Common myeloid progenitor, CD34-positive (primary cell): ENCODE measurements at regions not wholly inside any gene's neighbourhood (a gene's known extent, or its start where the extent isn't known, plus 50 kb on each side); places are given as distances from the start of the nearest gene placed in this dataset.

Experiments
- CTCF ChIA-PET: fragments of 350-600 bp; sonication (Branson Sonifier 250); formaldehyde crosslinking; loops from one replicate; lab custom pipeline; 2021; ENCODE audit warnings: antibody characterized with exemption; lab: Charles Lee
- POLR2A ChIA-PET: fragments of 350-600 bp; sonication (Branson Sonifier 250); formaldehyde crosslinking; loops from one replicate; lab custom pipeline; 2021; ENCODE audit warnings: antibody characterized with exemption; lab: Charles Lee
- DNase-seq, 3 donors: peaks; one replicate each; pipeline versions ENCODE4 v3.0.0 to v3.0.0-alpha.2; 2013
- H3K27ac ChIP-seq, 2 experiments: 1 replicate in 1 of 2; 2 replicates in 1 of 2; pipeline ENCODE4 v1.7.0; 2013; ENCODE audit warnings: inconsistent platforms in 2 of 2, low read length in 2 of 2, mild to moderate bottlenecking in 2 of 2, low read depth in 1 of 2, moderate library complexity in 1 of 2; ENCODE audit not compliant: severe bottlenecking in 2 of 2, insufficient read depth in 1 of 2, poor library complexity in 1 of 2
- H3K27me3 ChIP-seq, 5 experiments: replicated peaks in 2 of 5; 1 replicate in 3 of 5; 2 replicates in 2 of 5; pipeline versions ENCODE4 v1.6.1 to v1.7.0; 2013; ENCODE audit warnings: low read length in 4 of 5, mild to moderate bottlenecking in 2 of 5, moderate library complexity in 2 of 5, inconsistent platforms in 1 of 5; ENCODE audit not compliant: insufficient read depth in 5 of 5, control insufficient read depth in 4 of 5
- H3K36me3 ChIP-seq, 4 experiments: 1 replicate in 2 of 4; 2 replicates in 2 of 4; pipeline versions ENCODE4 v1.6.1 to v1.7.0; 2013; ENCODE audit warnings: low read length in 3 of 4, control low read depth in 1 of 4, mild to moderate bottlenecking in 1 of 4; ENCODE audit not compliant: control insufficient read depth in 4 of 4, insufficient read depth in 4 of 4
- H3K4me1 ChIP-seq, 4 experiments: 1 replicate in 3 of 4; 2 replicates in 1 of 4; pipeline versions ENCODE4 v1.6.1 to v1.7.1; 2013; ENCODE audit warnings: low read length in 3 of 4, mild to moderate bottlenecking in 3 of 4, control low read depth in 1 of 4, inconsistent platforms in 1 of 4, moderate library complexity in 1 of 4; ENCODE audit not compliant: control insufficient read depth in 4 of 4, insufficient read depth in 4 of 4; ENCODE audit errors: control extremely low read depth in 1 of 4
- H3K4me3 ChIP-seq, 7 experiments: 1 replicate in 4 of 7; 2 replicates in 3 of 7; pipeline versions ENCODE4 v1.5.1 to v1.7.0; 2013; ENCODE audit warnings: mild to moderate bottlenecking in 7 of 7, low read length in 6 of 7, moderate library complexity in 6 of 7, inconsistent platforms in 2 of 7, low read depth in 2 of 7, control low read depth in 1 of 7; ENCODE audit not compliant: insufficient read depth in 4 of 7, control insufficient read depth in 1 of 7; ENCODE audit errors: extremely low read depth in 1 of 7
- H3K9me3 ChIP-seq, 5 experiments: 1 replicate in 4 of 5; 2 replicates in 1 of 5; pipeline versions ENCODE4 v1.6.1 to v1.7.1; 2013; ENCODE audit warnings: low read length in 4 of 5, mild to moderate bottlenecking in 2 of 5, inconsistent platforms in 1 of 5, low read depth in 1 of 5, moderate library complexity in 1 of 5; ENCODE audit not compliant: control insufficient read depth in 4 of 5, insufficient read depth in 2 of 5; ENCODE audit errors: control extremely low read depth in 1 of 5
- WGBS: methylation state at CpG from one replicate; pipeline ENCODE4 v1.1.5; 2013; ENCODE audit not compliant: insufficient coverage; 5-methylcytosine and 5-hydroxymethylcytosine counted together

GRCh38 chr1:59149435-59149834 is 147.5 kb upstream of the FGGY start:
- Histone ChIP-seq H3K4me3 (no peak overlapping the region), H3K4me1 (peaks cover 4 to 21% (median 15%) of the 10 kb centered on the region in 4 experiments), H3K36me3 (no peaks in the 10 kb centered on the region), H3K27ac (no peak overlapping the region), H3K9me3 (no peaks in the 10 kb centered on the region), H3K27me3 (peaks cover 0 to 6% (median 0%) of the 10 kb centered on the region in 5 experiments)
- CTCF ChIA-PET: no interaction called here
- WGBS: 93% methylated on average over 2 of the region's 5 CpGs
- POLR2A ChIA-PET: no interaction called here
- no peak for DNase-seq

DNA sequence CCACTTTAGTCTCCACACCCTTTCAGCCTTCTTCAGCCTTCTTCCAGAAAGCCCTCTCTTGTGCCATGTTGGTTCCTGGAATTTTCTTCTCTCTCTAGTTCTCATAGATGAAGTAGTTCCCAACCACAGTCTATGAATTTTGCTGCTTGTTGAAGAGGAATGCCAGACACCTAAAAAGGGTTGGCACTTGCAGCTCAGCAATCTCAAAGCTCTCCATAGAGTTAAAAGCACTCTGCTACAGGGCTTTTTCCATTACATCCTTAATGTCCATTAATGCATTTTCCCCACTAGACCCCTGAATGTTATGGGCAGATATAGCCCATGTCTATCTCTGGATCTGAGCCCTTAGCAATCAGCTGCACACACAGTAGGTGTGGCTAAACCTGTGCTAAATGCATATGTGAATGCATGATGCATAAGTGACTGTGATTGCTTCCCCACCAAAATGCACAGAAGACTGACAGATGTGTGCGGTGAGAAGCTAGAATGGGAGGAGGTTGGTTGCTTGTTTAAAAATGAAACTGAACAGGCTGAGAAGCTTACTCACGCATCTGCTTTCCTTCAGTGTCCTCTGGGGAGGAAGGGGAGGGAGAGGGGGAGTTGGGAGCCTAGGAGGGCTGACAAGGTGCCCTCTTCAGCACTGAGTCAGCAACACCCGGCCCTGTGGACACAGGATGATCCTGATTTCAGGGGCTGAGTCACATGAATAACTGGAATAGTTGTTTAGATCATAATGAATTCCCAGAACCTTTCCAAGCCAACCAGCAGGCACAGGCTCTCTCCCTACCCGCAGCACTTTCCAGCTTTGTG is 146.1 kb upstream of the FGGY start:
- Histone ChIP-seq H3K27ac (no peak overlapping the region), H3K36me3 (no peaks in the 10 kb centered on the region), H3K9me3 (no peaks in the 10 kb centered on the region), H3K4me1 (peaks cover 4 to 21% (median 15%) of the 10 kb centered on the region in 4 experiments), H3K27me3 (peaks cover 0 to 6% (median 0%) of the 10 kb centered on the region in 5 experiments), H3K4me3 (peak overlapping the region in 2 of 7 experiments; percentile 19 to 22)
- WGBS: 36% methylated on average over 2 of the region's 4 CpGs
- CTCF ChIA-PET: interaction anchor here (0.9 kb wide), 1 partner anchor 193 kb away, joined by 3 read pairs; no protein-coding TSS in a partner anchor
- POLR2A ChIA-PET: no interaction called here
- DNase-seq: peak; percentile 36 to 89 (median 86)

GRCh38 chr1:59151387-59151761 is 145.5 kb upstream of the FGGY start:
- Histone ChIP-seq H3K27ac (no peak overlapping the region), H3K36me3 (no peaks in the 10 kb centered on the region), H3K4me3 (no peak overlapping the region), H3K27me3 (peaks cover 0 to 6% (median 0%) of the 10 kb centered on the region in 5 experiments), H3K4me1 (peaks cover 4 to 18% (median 14%) of the 10 kb centered on the region in 4 experiments), H3K9me3 (no peaks in the 10 kb centered on the region)
- ChIA-PET CTCF (interaction anchor here (0.9 kb wide), 1 partner anchor 192 kb away, joined by 3 read pairs; no protein-coding TSS in a partner anchor), POLR2A (no interaction called here)
- WGBS: 96% methylated on average over 4 of the region's 4 CpGs
- no peak for DNase-seq

GRCh38 chr1:59151860-59152259 is 145.0 kb upstream of the FGGY start:
- Histone ChIP-seq H3K4me1 (peaks cover 4 to 14% (median 10%) of the 10 kb centered on the region in 4 experiments), H3K27me3 (peaks cover 0 to 6% (median 0%) of the 10 kb centered on the region in 5 experiments), H3K36me3 (no peaks in the 10 kb centered on the region), H3K4me3 (no peak overlapping the region), H3K27ac (no peak overlapping the region), H3K9me3 (no peaks in the 10 kb centered on the region)
- ChIA-PET POLR2A (no interaction called here), CTCF (interaction anchor here (0.9 kb wide), 1 partner anchor 192 kb away, joined by 3 read pairs; no protein-coding TSS in a partner anchor)
- no peak for DNase-seq
- 100% methylated on average over 1 of the region's 1 CpG for WGBS

- Histone ChIP-seq H3K27ac (no peak overlapping the region), H3K27me3 (peaks cover 0 to under 1% (median 0%) of the 10 kb centered on the region in 5 experiments), H3K36me3 (no peaks in the 10 kb centered on the region), H3K9me3 (no peaks in the 10 kb centered on the region), H3K4me3 (no peak overlapping the region), H3K4me1 (peaks cover 4 to 12% (median 9%) of the 10 kb centered on the region in 4 experiments)
- WGBS: no CpG with 5 or more reads among the region's 1 CpG
- POLR2A ChIA-PET: no interaction called here
- CTCF ChIA-PET: no interaction called here
- no peak for DNase-seq
Measured at GRCh38 chr1:59152511-59152910, 144.4 kb upstream of the FGGY start.

- ChIA-PET POLR2A (no interaction called here), CTCF (no interaction called here)
- DNase-seq: no peak
Measured at GRCh38 chr1:59154401-59154800, 142.5 kb upstream of the FGGY start.

DNA sequence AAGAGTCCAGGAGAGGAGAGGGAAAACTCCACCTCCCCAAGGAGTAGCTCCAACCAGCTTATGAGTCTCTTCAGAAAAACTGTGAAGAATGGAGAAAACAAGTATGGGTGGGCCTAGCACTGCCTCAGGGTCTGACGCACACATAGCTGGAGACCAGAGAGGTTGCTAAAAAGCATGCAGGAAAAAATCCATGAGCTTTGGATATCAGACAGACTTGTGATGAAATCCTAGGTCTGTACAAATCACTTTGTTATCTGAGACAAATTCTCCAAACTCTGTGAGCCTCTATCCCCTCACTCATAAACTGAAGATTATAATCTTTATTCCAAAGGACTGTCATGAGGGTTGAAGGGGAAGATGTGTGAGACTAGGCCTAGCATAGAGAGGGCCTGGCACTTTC is 141.5 kb upstream of the FGGY start:
- CTCF ChIA-PET: no interaction called here
- POLR2A ChIA-PET: interaction anchor here (0.5 kb wide), 1 partner anchor 82 kb away, joined by 4 read pairs; no protein-coding TSS in a partner anchor
- peaks cover 0 to 12% (median 4%) of the 10 kb centered on the region in 5 experiments for H3K9me3 ChIP-seq
- H3K36me3 ChIP-seq: no peaks in the 10 kb centered on the region
- 100% methylated on average over 1 of the region's 1 CpG for WGBS
- no peak overlapping the region for H3K4me3 ChIP-seq
- H3K27me3 ChIP-seq: no peaks in the 10 kb centered on the region
- DNase-seq: no peak
- peaks cover 4 to 11% (median 8%) of the 10 kb centered on the region in 4 experiments for H3K4me1 ChIP-seq
- no peak overlapping the region for H3K27ac ChIP-seq

More at GRCh38 chr1:59154401-59154800, 142.5 kb upstream of the FGGY start:
- no peak overlapping the region for H3K27ac ChIP-seq
- H3K9me3 ChIP-seq: peaks cover 0 to 12% (median 4%) of the 10 kb centered on the region in 5 experiments
- no peak overlapping the region for H3K4me3 ChIP-seq
- no peaks in the 10 kb centered on the region for H3K27me3 ChIP-seq
- peaks cover 4 to 12% (median 9%) of the 10 kb centered on the region in 4 experiments for H3K4me1 ChIP-seq
- no CpG with 5 or more reads among the region's 2 CpGs for WGBS
- no peaks in the 10 kb centered on the region for H3K36me3 ChIP-seq
